ENCODE measurements at regions not wholly inside any gene's neighbourhood (a gene's known extent, or its start where the extent isn't known, plus 50 kb on each side); places are given as distances from the start of the nearest gene placed in this dataset.
"Not testable (repeated sequence)": the region's sequence is repeated elsewhere in the genome, so short reads cannot be mapped to it uniquely, and the experiment has no call there.

DNA sequence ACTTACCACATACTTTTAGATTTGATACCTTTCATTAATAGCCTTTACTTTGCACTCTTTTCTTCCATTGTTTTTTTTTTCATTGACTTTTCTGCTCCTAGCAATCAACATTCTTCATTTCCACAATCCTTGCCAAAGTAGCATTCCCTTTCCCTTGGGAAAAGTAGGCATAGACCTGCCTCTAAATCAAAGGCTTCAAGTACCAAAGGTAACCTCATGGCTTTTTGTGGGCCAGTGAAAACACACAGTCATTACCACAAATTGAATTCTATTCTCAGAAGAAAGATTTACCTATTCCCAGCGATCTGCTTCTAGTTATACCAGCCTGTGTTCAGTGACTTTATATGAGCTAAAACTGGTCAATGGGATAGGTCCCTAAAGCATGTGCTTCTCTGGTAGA is 109.2 kb downstream of the SOCS6 start:
- no peak overlapping the region for H3K4me3 ChIP-seq (ENCODE audit: low read depth, low read length)
- TF ChIP-seq POLR2A (IDR thresholded peaks at IDR 0.05; ENCODE audit: extremely low read depth, insufficient read length) (no peak), MYC (IDR thresholded peaks at IDR 0.05; ENCODE audit: low read depth, low read length) (no peak)
- TF ChIP-seq, protein P1, sequence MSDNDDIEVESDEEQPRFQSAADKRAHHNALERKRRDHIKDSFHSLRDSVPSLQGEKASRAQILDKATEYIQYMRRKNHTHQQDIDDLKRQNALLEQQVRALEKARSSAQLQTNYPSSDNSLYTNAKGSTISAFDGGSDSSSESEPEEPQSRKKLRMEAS (IDR thresholded peaks at IDR 0.05; ENCODE audit: low read depth, low read length): no peak
- TF ChIP-seq, protein P2, sequence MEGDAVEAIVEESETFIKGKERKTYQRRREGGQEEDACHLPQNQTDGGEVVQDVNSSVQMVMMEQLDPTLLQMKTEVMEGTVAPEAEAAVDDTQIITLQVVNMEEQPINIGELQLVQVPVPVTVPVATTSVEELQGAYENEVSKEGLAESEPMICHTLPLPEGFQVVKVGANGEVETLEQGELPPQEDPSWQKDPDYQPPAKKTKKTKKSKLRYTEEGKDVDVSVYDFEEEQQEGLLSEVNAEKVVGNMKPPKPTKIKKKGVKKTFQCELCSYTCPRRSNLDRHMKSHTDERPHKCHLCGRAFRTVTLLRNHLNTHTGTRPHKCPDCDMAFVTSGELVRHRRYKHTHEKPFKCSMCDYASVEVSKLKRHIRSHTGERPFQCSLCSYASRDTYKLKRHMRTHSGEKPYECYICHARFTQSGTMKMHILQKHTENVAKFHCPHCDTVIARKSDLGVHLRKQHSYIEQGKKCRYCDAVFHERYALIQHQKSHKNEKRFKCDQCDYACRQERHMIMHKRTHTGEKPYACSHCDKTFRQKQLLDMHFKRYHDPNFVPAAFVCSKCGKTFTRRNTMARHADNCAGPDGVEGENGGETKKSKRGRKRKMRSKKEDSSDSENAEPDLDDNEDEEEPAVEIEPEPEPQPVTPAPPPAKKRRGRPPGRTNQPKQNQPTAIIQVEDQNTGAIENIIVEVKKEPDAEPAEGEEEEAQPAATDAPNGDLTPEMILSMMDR (IDR thresholded peaks at IDR 0.05; ENCODE audit: low read depth, low read length): no peak
- DNase-seq (ENCODE audit: low read depth): no peak

DNA sequence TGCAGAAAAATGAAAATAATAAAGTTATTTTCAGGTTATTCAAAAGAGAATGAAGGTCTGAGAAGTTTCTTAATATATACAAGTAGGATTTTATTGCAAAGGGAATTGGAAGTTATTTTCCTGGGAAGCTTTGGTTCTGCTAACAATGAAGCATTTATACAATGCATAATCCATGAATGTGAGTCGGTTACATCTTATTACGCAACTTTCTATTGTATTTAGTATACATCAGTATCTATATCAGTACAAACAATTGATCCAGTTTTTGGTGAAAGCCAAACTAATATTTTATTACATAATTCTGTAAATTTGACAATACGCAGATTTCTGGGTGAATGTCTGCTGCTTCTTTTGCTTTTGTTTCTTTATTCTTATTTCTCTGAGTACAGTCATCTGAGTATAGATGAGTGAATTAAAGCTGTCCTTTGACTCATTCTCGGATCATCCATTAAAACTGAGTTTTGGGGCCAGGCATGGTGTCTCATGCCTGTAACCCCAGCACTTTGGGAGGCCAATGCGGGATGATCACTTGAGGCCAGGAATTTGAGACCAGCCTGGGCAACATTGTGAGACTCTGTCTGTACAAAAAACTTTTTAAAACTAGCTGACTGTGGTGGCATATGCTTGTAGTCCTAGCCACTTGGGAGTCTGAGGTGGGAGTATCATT is 108.5 kb downstream of the SOCS6 start:
- H3K4me3 ChIP-seq (ENCODE audit: low read depth, low read length): no peak overlapping the region
- DNase-seq (ENCODE audit: low read depth): no peak
- TF ChIP-seq, protein P2 (IDR thresholded peaks at IDR 0.05; ENCODE audit: low read depth, low read length): no peak

GRCh38 chr18:70395771-70396170 is 106.9 kb downstream of the SOCS6 start:
- DNase-seq (ENCODE audit: low read depth); H3K4me3 ChIP-seq (ENCODE audit: low read depth, low read length): not testable (repeated sequence)

GRCh38 chr18:70394672-70395071 is 105.8 kb downstream of the SOCS6 start:
- no peak overlapping the region for H3K4me3 ChIP-seq (ENCODE audit: low read depth, low read length)
- TF ChIP-seq POLR2A (IDR thresholded peaks at IDR 0.05; ENCODE audit: extremely low read depth, insufficient read length) (no peak), MYC (IDR thresholded peaks at IDR 0.05; ENCODE audit: low read depth, low read length) (no peak)
- TF ChIP-seq, protein P1 (IDR thresholded peaks at IDR 0.05; ENCODE audit: low read depth, low read length): no peak
- TF ChIP-seq, protein P2 (IDR thresholded peaks at IDR 0.05; ENCODE audit: low read depth, low read length): no peak
- DNase-seq (ENCODE audit: low read depth): no peak

DNA sequence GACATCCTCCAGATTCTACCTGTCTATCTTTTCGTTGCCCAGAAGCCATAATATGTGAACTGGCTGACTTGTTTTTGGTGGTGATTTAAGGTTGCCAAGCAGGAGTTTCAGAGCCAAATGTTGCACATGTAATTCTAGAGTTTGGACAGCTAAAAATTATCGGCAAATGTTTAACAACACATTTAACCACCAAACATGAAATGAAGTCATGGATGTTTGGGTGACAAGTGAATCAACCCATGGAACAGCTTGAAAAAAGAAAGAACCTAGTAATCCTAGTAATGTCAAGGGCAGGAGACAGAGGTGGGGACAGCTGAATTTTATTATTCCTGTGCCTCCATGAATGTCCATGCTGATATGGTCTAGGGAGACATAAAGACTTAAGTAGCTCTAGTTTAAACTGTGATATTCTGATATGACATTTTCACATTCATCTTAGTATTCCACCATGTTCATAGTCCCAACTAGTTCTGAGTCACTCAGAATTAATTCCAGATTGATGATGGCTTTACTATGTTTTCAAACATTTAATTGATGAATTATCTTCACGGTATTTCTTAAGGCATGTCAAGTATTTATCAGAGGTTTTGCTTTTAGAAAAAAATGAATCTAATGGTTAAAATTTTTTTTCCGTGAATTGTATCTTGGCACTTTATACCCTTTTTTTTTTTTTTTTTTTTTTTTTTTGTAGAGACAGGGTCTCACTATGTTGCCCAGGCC is 101.7 kb downstream of the SOCS6 start:
- no peak for TF ChIP-seq MYC (IDR thresholded peaks at IDR 0.05; ENCODE audit: low read depth, low read length)
- TF ChIP-seq POLR2A (IDR thresholded peaks at IDR 0.05; ENCODE audit: extremely low read depth, insufficient read length): no peak
- TF ChIP-seq, protein P2 (IDR thresholded peaks at IDR 0.05; ENCODE audit: low read depth, low read length): no peak
- TF ChIP-seq, protein P1 (IDR thresholded peaks at IDR 0.05; ENCODE audit: low read depth, low read length): no peak
- H3K4me3 ChIP-seq (ENCODE audit: low read depth, low read length): no peak overlapping the region
- DNase-seq (ENCODE audit: low read depth): no peak

DNA sequence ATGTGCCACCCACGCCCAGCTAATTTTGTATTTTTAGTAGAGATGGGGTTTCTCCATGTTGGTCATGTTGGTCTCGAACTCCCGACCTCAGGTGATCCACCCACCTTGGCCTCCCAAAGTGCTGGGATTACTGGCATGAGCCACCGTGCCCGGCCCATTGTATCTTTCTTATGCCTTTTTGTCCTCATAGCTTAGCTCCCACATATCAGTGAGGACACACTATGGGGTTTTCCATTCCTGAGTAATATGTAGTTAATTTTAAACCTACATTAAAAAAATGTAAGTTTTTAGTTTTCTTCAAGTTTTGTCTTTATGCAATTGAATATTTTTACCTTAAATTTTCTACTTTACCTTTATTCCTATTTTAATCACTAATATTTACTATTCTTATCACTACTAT is 100.2 kb downstream of the SOCS6 start:
- not testable (repeated sequence) for H3K4me3 ChIP-seq (ENCODE audit: low read depth, low read length); DNase-seq (ENCODE audit: low read depth)

GRCh38 chr18:70387027-70387426 is 98.2 kb downstream of the SOCS6 start:
- no peak for DNase-seq (ENCODE audit: low read depth)
- TF ChIP-seq MYC (IDR thresholded peaks at IDR 0.05; ENCODE audit: low read depth, low read length): no peak
- no peak overlapping the region for H3K4me3 ChIP-seq (ENCODE audit: low read depth, low read length)

Measured in NB4 (cell line).